BE2C (cell line): ENCODE measurements at regions not wholly inside any gene's neighbourhood (a gene's known extent, or its start where the extent isn't known, plus 50 kb on each side); places are given as distances from the start of the nearest gene placed in this dataset.
A peak's percentile ranks its signal among the peaks of the same experiment; 100 is the strongest.

ENCODE experiments used
- DNase-seq: peaks from one replicate; pipeline ENCODE4 v3.0.0-alpha.2; 2020
- H3K27me3 ChIP-seq: fragments of 250-450 bp; sonication (Bioruptor Pico); 2 replicates; pipeline ENCODE4 v1.5.1; 2020; ENCODE audit warnings: mild to moderate bottlenecking
- H3K36me3 ChIP-seq: fragments of 250-450 bp; sonication (Bioruptor Pico); 2 replicates; pipeline ENCODE4 v1.5.1; 2020; ENCODE audit warnings: mild to moderate bottlenecking
- H3K4me1 ChIP-seq: fragments of 250-450 bp; sonication (Bioruptor Pico); 2 replicates; pipeline ENCODE4 v1.5.1; 2020
- H3K4me3 ChIP-seq: 2 replicates; pipeline ENCODE4 v1.5.1; 2011; ENCODE audit warnings: low read depth, low read length
- H3K9me3 ChIP-seq: fragments of 250-450 bp; sonication (Bioruptor Pico); 2 replicates; pipeline ENCODE4 v1.5.1; 2020
- CTCF ChIP-seq: IDR thresholded peaks from 2 replicates; pipeline ENCODE4 v1.5.1; 2012; ENCODE audit warnings: mild to moderate bottlenecking, low read depth, low read length

- Histone ChIP-seq H3K4me1 (no peaks in the 10 kb centered on the region), H3K4me3 (no peak overlapping the region), H3K9me3 (no peaks in the 10 kb centered on the region), H3K36me3 (no peaks in the 10 kb centered on the region), H3K27me3 (no peaks in the 10 kb centered on the region)
- no peak for TF ChIP-seq CTCF
- DNase-seq, result no peak
These were observed 293.4 kb upstream of the MSX2 start for GRCh38 chr5:174430940-174431339.

- TF ChIP-seq CTCF, result no peak
- Histone ChIP-seq H3K27me3 (no peaks in the 10 kb centered on the region), H3K36me3 (no peaks in the 10 kb centered on the region)
These were observed 292.9 kb upstream of the MSX2 start for GRCh38 chr5:174431504-174431903.

GRCh38 chr5:174433098-174433497 is 291.3 kb upstream of the MSX2 start:
- DNase-seq, result no peak

More at GRCh38 chr5:174431504-174431903, 292.9 kb upstream of the MSX2 start:
- DNase-seq, result no peak
- no peaks in the 10 kb centered on the region for H3K9me3 ChIP-seq
- H3K4me1 ChIP-seq, result no peaks in the 10 kb centered on the region
- H3K4me3 ChIP-seq, result no peak overlapping the region

GRCh38 chr5:174436750-174437149 is 287.6 kb upstream of the MSX2 start:
- Histone ChIP-seq H3K36me3 (no peaks in the 10 kb centered on the region), H3K9me3 (no peaks in the 10 kb centered on the region), H3K4me1 (no peaks in the 10 kb centered on the region), H3K27me3 (no peaks in the 10 kb centered on the region), H3K4me3 (no peak overlapping the region)
- peak; percentile 18 for DNase-seq
- TF ChIP-seq CTCF, result no peak

More at GRCh38 chr5:174433098-174433497, 291.3 kb upstream of the MSX2 start:
- H3K9me3 ChIP-seq, result no peaks in the 10 kb centered on the region
- no peak for TF ChIP-seq CTCF
- H3K4me3 ChIP-seq, result no peak overlapping the region
- H3K36me3 ChIP-seq, result no peaks in the 10 kb centered on the region
- no peaks in the 10 kb centered on the region for H3K4me1 ChIP-seq
- H3K27me3 ChIP-seq, result no peaks in the 10 kb centered on the region

GRCh38 chr5:174444479-174445188 is 279.7 kb upstream of the MSX2 start:
- Histone ChIP-seq H3K9me3 (peaks cover 4% of the 10 kb centered on the region; the same call in 1 of the 2 replicates), H3K27me3 (no peaks in the 10 kb centered on the region), H3K4me1 (no peaks in the 10 kb centered on the region), H3K4me3 (no peak overlapping the region), H3K36me3 (no peaks in the 10 kb centered on the region)
- DNase-seq, result no peak
- TF ChIP-seq CTCF, result no peak

GRCh38 chr5:174446446-174446845 is 277.9 kb upstream of the MSX2 start:
- no peaks in the 10 kb centered on the region for H3K27me3 ChIP-seq
- no peak overlapping the region for H3K4me3 ChIP-seq
- no peaks in the 10 kb centered on the region for H3K36me3 ChIP-seq
- TF ChIP-seq CTCF, result no peak
- H3K4me1 ChIP-seq, result no peaks in the 10 kb centered on the region
- DNase-seq, result no peak
- peaks cover 4% of the 10 kb centered on the region; the same call in 1 of the 2 replicates for H3K9me3 ChIP-seq
